ENCODE measurements at regions not wholly inside any gene's neighbourhood (a gene's known extent, or its start where the extent isn't known, plus 50 kb on each side); places are given as distances from the start of the nearest gene placed in this dataset.

- TF ChIP-seq CTCF (IDR thresholded peaks at IDR 0.05) (no peak), POLR2A (IDR thresholded peaks at IDR 0.05) (no peak)
Observed at GRCh38 chr15:62419192-62419591, 254.1 kb upstream of the C2CD4B start.
